MCF 10A (cell line): ENCODE measurements at regions not wholly inside any gene's neighbourhood (a gene's known extent, or its start where the extent isn't known, plus 50 kb on each side); places are given as distances from the start of the nearest gene placed in this dataset.

ENCODE experiments used
- BruUV-seq: library from RNA; stranded (reverse); fragments of 400-500 nt; replicated peaks from 2 replicates; lab custom pipeline; 2021; lab: Mats Ljungman, UMichigan
- CTCF ChIA-PET: fragments of 300-600 bp; sonication (Branson Sonifier 250); formaldehyde crosslinking; extraction: SDS; loops from one replicate; lab custom pipeline; 2021; ENCODE audit warnings: antibody characterized with exemption, inconsistent platforms; lab: Yijun Ruan, JAX
- POLR2A ChIA-PET: fragments of 300-600, 350-650 bp; sonication (Branson Sonifier 250); formaldehyde crosslinking; extraction: SDS; loops from one replicate; lab custom pipeline; 2020; ENCODE audit warnings: antibody characterized with exemption, inconsistent platforms; lab: Yijun Ruan, JAX
- DNase-seq: peaks from one replicate; pipeline ENCODE4 v3.0.0-alpha.2; 2018; ENCODE audit not compliant: unreplicated experiment
- H3K27ac Mint-ChIP-seq: one replicate; pipeline ENCODE4 v1.8.0; 2022; ENCODE audit warnings: mild to moderate bottlenecking, low read depth, mixed read lengths; ENCODE audit not compliant: unreplicated experiment
- H3K27me3 Mint-ChIP-seq: one replicate; pipeline ENCODE4 v1.8.0; 2022; ENCODE audit warnings: mixed read lengths; ENCODE audit not compliant: insufficient read depth, unreplicated experiment
- H3K36me3 Mint-ChIP-seq: one replicate; pipeline ENCODE4 v1.8.0; 2022; ENCODE audit warnings: mild to moderate bottlenecking, moderate library complexity, mixed read lengths; ENCODE audit not compliant: insufficient read depth, unreplicated experiment
- H3K4me1 Mint-ChIP-seq: one replicate; pipeline ENCODE4 v1.8.0; 2022; ENCODE audit warnings: mixed read lengths; ENCODE audit not compliant: insufficient read depth, unreplicated experiment
- H3K4me3 Mint-ChIP-seq: one replicate; pipeline ENCODE4 v1.8.0; 2022; ENCODE audit warnings: mild to moderate bottlenecking, moderate library complexity, mixed read lengths; ENCODE audit not compliant: unreplicated experiment
- H3K9me3 Mint-ChIP-seq: one replicate; pipeline ENCODE4 v1.8.0; 2022; ENCODE audit warnings: mixed read lengths; ENCODE audit not compliant: unreplicated experiment
- intact Hi-C: fragments of 100-400 bp; cut with micrococcal nuclease; formaldehyde crosslinking; loops from 2 replicates; pipeline ENCODE4 v1.14.1; 2022
- TF ChIP-seq, protein P1 (sequence below): fragments of 200-600 bp; IDR thresholded peaks from one replicate; pipeline ENCODE4 v1.8.0; 2022; ENCODE audit warnings: antibody characterized with exemption, mild to moderate bottlenecking; ENCODE audit not compliant: unreplicated experiment

DNA sequence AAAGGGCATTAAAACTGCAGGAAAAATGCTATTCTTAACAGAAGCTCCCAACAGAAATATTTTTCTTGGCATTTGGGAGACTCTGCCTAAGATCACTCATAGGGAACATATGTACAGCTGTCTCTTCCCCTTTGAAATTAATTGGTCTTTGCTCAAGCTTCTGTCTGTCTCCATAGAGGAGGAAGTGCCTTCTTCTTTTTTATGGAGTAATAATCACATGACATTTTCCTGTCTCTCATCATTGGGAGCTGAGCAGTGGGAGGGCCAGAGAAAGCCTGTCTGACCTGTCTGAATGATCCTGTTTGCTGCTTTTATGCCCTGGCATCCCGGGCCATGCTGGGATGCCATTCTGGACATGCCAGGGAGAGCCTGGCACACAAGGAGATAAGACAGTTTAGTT lies 145.6 kb downstream of the AQP4 start:
- Mint-ChIP-seq H3K27me3 (no peaks in the 10 kb centered on the region), H3K9me3 (no peaks in the 10 kb centered on the region), H3K27ac (no peak overlapping the region), H3K4me1 (peaks cover 31% of the 10 kb centered on the region), H3K4me3 (no peak overlapping the region), H3K36me3 (no peaks in the 10 kb centered on the region)
- no TSS peak for BruUV-seq
- POLR2A ChIA-PET = no interaction called here
- TF ChIP-seq, protein P1, sequence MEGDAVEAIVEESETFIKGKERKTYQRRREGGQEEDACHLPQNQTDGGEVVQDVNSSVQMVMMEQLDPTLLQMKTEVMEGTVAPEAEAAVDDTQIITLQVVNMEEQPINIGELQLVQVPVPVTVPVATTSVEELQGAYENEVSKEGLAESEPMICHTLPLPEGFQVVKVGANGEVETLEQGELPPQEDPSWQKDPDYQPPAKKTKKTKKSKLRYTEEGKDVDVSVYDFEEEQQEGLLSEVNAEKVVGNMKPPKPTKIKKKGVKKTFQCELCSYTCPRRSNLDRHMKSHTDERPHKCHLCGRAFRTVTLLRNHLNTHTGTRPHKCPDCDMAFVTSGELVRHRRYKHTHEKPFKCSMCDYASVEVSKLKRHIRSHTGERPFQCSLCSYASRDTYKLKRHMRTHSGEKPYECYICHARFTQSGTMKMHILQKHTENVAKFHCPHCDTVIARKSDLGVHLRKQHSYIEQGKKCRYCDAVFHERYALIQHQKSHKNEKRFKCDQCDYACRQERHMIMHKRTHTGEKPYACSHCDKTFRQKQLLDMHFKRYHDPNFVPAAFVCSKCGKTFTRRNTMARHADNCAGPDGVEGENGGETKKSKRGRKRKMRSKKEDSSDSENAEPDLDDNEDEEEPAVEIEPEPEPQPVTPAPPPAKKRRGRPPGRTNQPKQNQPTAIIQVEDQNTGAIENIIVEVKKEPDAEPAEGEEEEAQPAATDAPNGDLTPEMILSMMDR = no peak
- peak; percentile 2 for DNase-seq
- intact Hi-C loops = no loop called here
- CTCF ChIA-PET = interaction anchor here (0.7 to 1.3 kb wide), 2 partner anchors 19 to 25 kb away, joined by 4 to 5 read pairs; no protein-coding TSS in a partner anchor

DNA sequence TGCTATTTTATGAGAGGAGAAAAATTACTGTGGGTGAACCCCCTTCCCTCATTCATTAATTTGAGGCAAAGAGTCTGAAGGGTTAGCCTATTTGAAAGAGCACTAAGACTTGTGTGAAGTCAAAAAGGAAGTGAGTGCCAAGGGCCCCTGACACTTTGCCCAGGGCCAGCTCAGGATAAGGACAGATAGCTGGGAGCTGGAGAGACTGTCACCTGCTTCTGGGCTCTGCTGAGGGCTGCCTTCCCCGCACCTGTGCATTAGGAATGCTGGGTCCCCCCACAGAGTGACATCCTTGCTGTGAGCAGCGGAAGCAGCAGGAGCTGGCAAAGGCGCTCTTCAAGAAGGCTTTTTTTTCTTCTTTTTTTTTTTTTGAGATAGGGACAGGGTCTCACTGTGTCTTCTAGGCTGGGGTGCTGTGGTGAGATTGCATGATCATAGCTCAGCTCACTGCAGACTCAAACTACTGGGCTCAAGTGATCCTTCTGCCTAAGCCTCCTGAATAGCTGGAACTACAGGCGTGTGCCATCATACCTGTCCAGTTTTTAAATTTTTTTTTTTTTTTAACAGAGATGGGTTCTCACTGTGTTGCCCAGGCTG lies 148.3 kb downstream of the AQP4 start:
- CTCF ChIA-PET = no interaction called here
- H3K27ac Mint-ChIP-seq = no peak overlapping the region

DNA sequence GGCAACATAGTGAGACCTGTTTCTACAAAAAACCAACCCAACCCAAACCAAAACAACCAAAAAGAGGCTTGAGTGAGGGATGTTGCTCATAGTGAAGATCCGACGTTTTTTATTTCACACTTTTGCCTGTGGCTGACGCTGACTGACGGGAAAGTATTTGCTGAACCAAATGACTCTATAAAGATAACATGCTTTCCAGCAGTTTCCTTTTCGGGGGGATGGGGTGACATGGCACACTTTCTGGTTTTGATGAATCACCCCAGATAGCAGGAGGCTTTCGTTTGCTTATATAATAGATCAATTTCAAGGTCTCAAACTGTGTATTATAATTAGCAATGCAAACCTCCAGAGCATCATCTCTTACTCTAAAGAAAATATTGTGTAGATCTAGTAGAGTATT lies 150.8 kb downstream of the AQP4 start:
- H3K4me3 Mint-ChIP-seq = no peak overlapping the region
- H3K36me3 Mint-ChIP-seq = no peaks in the 10 kb centered on the region
- BruUV-seq = no TSS peak
- ChIA-PET CTCF (interaction anchor here (0.6 kb wide), 1 partner anchor 583 kb away, joined by 3 read pairs; no protein-coding TSS in a partner anchor), POLR2A (no interaction called here)
- no peak overlapping the region for H3K27ac Mint-ChIP-seq
- no peaks in the 10 kb centered on the region for H3K9me3 Mint-ChIP-seq
- DNase-seq = no peak
- TF ChIP-seq, protein P1 = no peak
- no peaks in the 10 kb centered on the region for H3K27me3 Mint-ChIP-seq
- intact Hi-C loops = no loop called here
- H3K4me1 Mint-ChIP-seq = peaks cover 3% of the 10 kb centered on the region

More for the DNA sequence above, 148.3 kb downstream of the AQP4 start:
- intact Hi-C loops = no loop called here
- TF ChIP-seq, protein P1 = no peak
- Mint-ChIP-seq H3K27me3 (no peaks in the 10 kb centered on the region), H3K36me3 (no peaks in the 10 kb centered on the region), H3K4me3 (no peak overlapping the region), H3K9me3 (no peaks in the 10 kb centered on the region), H3K4me1 (peaks cover 7% of the 10 kb centered on the region)
- POLR2A ChIA-PET = interaction anchor here (0.7 kb wide), 1 partner anchor 21 kb away, joined by 6 read pairs; no protein-coding TSS in a partner anchor
- DNase-seq = no peak
- no TSS peak for BruUV-seq

DNA sequence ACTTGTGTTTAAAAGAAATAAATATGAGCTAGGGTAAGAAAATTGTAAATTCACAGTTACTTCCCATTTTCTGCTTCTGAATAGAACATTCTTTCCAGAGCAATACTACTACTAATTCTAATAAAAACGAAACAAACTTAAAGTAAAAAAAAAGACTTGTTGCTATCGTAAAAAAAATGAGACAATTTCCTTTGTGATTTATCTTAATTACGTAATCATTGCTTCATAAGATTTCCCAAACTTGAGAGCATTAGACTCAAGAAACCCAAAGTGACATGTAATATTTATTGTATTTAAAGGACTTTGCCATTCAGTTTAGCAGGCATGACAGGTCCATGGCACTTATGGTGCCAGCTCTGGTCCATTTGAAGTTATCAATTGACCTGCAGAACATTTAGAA lies 153.8 kb downstream of the AQP4 start:
- CTCF ChIA-PET = interaction anchor here (0.6 kb wide), 1 partner anchor 69 kb away, joined by 3 read pairs; no protein-coding TSS in a partner anchor

More for the DNA sequence above, 153.8 kb downstream of the AQP4 start:
- POLR2A ChIA-PET = interaction anchor here (0.7 kb wide), 1 partner anchor 491 kb away, joined by 3 read pairs; no protein-coding TSS in a partner anchor
- H3K27me3 Mint-ChIP-seq = no peaks in the 10 kb centered on the region
- no TSS peak for BruUV-seq
- no peak overlapping the region for H3K4me3 Mint-ChIP-seq
- H3K9me3 Mint-ChIP-seq = no peaks in the 10 kb centered on the region
- no peaks in the 10 kb centered on the region for H3K36me3 Mint-ChIP-seq
- H3K4me1 Mint-ChIP-seq = peaks cover 7% of the 10 kb centered on the region
- intact Hi-C loops = no loop called here
- H3K27ac Mint-ChIP-seq = no peak overlapping the region
- TF ChIP-seq, protein P1 = no peak
- peak; percentile 21 for DNase-seq
